GM21423 (cell line): ENCODE measurements at regions not wholly inside any gene's neighbourhood (a gene's known extent, or its start where the extent isn't known, plus 50 kb on each side); places are given as distances from the start of the nearest gene placed in this dataset.
"Not testable (repeated sequence)": the region's sequence is repeated elsewhere in the genome, so short reads cannot be mapped to it uniquely, and the experiment has no call there.

Experiments used
- ATAC-seq: cut with Tn5 transposase; IDR thresholded peaks from one replicate; pipeline ENCODE4 v1.9.1; 2021; ENCODE audit warnings: mild to moderate bottlenecking, moderate library complexity; ENCODE audit not compliant: unreplicated experiment

DNA sequence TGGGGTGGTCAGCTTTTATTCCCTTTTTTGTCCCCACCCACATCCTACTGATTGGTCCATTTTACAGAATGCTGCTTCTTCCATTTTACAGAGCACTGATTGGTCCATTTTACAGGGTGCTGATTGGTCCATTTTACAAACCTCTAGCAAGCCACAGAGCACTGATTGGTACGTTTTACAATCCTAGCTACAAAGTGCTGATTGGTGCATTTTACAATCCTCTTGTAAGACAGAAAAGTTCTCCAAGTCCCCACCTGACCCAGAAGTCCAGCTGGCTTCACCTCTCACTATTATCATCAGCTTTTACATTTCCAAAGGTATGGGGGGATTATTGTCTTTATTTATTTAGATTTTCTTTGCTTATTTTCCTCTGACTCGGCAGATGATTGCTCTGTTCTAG, 390.4 kb upstream of the STXBP6 start:
- not testable (repeated sequence) for ATAC-seq

DNA sequence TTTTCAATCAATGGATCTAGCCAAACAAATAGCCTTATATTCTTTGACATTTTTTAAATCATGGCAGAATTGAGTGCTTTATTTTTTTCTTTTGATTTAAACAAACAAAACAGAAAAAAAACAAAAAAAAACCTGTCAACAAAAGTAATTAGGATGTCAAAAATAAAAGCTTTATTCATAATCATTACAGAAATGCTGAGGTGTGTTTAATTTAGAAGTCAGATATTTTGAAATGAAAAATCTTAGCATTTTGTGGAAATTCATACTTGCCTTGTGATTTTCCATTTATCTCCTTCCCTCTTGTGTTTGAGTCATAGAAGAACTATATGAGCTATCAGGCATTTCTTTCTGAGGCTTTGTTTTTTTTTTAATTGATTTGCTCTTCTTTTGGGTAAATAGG, 387.0 kb upstream of the STXBP6 start:
- ATAC-seq: no peak

DNA sequence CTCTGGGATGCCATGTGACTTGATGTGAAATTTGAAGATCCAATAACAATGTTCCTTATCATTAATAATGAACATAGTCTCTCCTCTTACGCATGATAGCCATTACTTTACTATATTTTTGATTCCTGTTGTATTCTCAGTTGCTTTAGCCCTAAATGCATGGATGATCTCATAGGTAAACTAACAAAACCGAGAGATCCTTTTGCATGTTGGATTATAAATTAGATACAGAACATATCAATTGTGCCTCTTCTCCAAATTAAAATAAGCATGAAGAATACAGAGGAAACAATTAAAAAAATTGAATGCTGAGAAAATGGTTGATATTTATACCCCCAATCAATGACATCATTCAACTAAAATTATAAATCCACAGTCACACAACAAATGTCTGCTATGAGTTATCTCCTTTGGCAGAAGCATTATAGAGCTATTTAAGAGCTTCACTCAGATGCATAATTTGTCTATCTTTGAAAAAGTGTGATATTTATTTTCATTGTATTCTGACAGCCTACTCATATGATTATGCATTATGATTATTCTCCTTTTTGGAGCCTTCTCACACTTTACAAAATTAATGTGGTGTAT, 386.4 kb upstream of the STXBP6 start:
- ATAC-seq: no peak

DNA sequence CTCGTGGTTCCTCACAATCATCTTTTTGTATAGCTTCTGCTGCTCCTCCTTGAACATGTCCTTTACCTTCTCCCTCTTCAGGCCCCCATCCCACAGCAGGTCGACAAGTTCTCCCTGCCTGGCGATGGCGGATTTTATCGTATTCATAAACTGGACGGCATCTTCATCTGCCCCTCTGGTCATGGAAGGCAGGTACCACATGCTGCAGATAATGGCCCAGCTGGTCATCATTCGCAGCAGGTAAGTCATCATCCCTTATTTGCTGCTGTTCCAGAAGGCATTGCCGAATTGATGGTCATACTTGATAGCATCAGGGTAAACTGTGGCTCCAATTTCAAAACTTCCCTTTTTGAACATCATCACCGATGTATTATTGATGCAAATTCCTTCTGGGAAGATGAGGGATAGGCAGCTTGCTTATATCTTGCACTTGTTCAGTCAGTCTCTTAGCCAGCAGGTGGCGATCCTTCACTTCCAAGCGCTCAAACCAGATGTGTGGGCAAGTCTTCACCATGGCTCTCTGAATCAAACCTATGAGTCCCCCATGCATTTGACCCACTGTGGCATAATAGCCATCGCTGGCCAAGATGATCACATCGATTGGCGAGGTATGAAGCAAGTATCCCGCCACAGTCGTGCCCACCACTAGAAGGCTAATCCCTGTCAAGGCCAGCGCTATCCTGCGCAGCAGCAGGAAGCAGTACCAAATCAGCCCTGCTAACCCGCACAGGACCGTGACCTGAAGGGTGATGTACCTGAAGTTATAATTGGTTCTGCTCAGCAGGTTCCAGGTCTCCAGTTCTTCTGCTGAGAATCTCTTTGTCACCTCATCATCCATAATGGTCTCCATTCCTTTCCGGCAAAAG, 381.5 kb upstream of the STXBP6 start:
- no peak for ATAC-seq

DNA sequence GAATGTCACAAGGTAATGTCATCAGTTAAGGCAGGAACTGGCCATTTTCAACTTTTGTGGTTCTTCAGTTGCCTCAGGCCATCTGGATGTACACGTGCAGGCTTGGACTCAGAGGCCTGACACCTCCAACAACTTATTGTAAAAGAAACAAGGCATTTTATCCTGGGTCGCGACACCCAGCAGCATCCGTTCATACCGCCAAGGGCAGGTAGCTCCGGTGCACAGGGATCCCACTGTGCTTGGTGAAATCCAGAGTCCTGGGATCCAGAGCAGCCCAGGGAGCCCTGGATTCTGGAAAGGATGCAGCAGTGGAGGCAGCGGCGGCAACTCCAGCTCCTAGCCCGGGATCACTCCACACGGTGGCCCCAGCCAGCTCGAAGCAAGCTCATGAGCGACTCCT, 380.9 kb upstream of the STXBP6 start:
- no peak for ATAC-seq

DNA sequence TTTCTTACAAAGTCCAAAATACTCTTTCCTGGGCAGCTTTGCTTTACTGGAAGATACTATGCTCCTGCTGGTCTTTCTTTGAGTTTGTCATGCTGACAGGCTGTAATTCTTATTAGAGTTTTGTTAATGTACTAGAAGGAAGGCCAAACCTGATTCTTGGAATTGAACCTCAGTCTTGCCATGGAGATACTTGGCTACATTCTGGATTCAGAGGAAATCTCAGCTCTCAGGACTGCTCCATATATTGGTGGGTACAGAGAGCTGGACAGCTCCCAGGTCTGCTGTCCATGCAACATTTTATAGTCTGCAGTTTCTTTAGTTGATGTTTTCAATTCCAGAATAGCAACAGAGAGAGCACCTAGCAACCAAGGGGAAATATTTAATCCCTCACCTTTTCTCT, 363.1 kb upstream of the STXBP6 start:
- no peak for ATAC-seq

DNA sequence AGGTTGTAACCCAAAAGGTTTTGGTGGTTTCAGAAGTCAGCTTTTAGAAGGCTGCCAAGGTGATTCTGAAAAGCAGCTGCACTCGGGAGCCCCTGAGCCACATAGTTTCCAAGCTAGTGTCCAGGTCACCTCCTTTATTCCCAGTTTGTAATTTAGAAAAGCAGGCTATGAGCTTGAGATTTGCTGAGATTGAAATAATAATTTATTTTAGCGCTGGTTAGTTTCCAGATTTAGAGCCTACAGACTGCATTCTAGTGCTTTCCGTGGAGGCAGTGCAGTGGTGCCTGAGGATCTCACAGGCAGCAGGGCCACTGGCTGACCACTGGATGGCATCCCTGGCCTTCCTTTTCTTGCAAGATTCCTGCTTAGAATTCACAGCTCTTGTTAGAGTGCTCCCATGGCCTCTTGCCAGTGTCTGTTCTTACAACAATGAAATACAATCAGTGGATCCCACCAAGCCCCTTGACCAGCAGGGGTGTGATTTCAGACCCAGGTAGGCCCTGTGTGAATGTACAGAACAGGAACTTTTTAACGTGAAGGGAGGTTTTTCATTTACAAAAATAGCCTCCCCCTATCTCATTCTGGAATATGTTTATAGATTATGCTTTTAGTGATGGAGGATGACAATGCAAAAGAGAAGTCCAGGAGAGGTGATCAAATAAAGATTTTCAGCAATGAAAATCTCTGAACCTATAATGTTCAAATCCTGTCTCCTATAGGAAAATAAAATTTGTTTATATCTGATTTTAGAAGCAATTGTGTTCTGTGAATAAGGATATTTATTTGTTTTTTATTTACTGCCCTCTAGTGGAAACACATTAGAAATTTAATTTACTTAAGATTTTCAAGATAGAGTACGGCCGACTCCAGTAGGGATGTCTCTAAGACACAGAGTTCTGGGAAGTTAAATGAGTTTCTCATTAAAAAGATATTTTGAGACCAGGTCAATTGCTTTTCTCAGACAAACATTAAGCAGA, 362.1 kb upstream of the STXBP6 start:
- ATAC-seq: no peak

DNA sequence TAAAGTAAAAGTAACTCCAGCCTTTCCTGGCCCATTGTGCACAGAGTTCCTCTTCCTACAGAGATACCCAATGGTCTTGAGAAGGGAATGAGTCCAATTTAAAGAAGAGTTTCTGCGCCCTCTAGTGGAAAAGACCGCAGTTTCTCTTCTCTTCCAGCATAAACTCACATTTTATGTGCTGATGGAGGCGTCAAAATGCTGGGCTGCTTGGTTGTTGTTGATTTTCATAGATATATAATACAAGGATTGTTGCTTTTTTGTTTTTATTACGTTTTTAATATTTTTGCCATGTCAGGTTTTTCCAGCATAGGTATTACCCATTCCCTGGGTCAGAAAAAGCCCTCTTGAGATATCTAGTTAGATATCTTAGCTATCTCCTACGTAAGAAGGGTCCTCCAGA, 356.9 kb upstream of the STXBP6 start:
- ATAC-seq: no peak

DNA sequence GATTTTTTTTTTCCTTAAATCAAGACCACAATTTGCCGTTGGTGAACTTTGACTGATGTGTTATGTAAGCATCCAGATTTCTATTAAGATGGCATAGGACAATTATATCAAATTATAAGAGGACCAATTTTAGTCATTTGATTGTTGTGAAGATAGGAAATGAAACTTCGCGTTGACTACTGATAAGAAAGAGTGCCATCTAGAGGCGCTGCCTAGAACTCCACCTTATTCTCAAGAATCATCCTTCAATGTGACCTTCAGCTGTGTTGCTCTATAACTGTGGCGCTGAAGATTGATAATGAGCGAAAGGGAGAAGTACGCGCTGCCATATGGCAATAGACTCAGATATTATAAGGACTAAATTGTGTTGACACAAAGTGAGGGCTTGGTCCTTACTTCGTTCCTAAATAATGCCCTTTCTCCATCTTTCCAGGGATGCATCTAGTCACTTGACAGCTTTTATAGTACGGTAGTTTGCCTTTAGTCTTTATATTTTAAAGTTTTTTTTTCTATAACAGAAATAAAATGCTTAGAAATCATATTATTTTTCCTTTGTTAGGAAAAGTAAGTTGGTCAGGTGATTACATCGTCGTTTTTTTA, 350.8 kb upstream of the STXBP6 start:
- no peak for ATAC-seq

DNA sequence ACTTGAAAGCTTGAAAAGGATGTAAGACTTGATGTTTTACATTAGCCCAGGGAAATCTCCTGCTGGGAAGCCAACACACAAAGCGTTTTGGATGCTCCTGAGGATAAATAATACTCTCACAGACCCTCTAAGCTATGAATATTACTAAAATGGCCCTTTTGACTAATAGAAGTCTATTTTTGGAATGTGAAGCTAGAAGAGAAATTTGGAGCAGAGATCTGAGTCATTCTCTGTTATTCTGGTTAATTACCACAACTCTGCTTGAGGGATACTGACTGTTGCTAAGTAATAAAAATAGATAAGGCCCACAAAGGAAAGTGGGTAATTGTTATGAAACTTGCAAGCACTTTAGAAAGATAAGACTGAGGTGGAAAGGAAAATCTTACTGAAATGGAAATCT, 346.2 kb upstream of the STXBP6 start:
- no peak for ATAC-seq

DNA sequence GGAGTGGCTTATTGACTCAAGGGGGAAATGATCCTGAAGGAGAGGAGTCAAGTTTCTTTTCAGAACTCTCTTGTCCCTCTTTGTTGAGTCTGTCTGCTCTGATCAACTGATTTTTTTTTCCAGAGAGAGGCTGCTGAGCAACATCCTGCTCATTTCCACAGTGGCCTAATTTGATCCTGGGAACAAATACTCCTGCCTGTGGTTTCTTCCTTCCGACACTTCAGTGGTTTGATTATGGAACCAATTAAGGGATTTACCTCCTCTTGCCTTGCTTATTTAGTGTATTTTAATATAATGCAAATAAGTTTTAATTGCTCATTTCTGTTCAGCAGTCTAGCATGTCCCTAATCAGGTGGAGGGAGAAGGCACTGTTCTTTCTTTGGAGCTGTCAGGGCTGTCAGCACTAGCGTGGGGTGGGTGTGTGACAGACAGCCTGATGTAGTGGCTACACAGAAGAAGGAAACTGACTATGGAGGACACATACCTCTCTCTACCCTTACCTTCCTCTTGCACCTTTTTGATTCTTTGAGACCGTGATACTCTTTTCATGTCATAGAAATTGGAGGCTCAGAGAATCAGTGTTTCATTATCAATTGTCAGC, 344.9 kb upstream of the STXBP6 start:
- no peak for ATAC-seq

DNA sequence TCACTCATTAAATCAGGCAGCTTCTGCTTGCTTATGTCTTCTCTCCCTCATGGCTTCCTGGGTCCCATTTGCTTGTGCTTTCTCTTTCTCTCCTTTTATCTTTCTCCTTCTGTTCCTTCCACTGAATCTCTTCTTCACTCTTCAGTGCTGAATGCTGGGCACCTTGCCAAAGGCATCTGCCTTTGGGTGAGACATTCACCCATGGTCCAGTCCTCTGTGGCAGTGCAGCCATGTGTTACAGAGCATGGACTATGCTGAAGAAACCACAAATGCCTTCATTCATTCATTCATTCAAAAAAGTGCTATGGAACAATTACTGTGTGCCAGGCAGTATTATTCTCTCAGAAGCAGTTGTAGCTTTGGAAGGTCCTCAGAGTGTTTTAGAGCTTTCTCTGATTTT, 344.4 kb upstream of the STXBP6 start:
- no peak for ATAC-seq

DNA sequence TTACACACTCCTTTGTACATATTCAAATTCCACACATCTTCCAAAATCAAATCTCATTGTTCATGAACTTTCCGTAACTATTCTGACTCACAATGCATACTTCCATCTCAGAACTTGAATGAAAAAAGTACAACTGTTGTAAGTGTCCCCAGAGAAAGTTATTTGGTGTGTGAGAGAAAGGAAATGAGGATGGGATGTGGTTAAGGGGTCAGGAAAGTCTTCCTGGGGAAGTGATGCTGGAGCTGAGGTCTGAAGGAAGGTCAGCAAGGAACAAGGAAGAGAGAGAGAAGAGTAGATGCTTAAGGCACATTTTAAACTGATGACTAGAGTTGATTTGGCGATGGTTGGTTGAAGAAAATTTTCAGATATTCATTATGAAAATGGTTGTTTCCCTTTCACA, 340.0 kb upstream of the STXBP6 start:
- ATAC-seq: no peak

DNA sequence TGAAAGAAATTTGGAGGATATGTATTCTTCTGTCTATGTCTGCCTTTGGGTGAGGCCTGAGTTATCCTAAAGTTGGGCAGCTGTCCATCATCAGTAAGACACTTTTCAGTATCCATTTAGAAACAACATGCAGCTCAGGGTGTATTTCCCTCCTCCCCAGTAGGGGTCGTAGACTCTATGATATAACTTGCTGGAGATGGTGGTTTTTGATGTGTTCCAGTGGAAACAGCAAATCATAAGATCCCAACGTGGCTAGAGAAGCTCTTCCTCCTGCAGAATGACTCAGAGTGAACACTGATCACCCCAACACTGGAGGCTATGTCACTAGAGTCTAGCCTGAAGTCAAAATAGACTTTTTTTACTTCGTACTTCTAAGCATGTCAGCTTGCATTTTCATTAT, 331.6 kb upstream of the STXBP6 start:
- no peak for ATAC-seq

DNA sequence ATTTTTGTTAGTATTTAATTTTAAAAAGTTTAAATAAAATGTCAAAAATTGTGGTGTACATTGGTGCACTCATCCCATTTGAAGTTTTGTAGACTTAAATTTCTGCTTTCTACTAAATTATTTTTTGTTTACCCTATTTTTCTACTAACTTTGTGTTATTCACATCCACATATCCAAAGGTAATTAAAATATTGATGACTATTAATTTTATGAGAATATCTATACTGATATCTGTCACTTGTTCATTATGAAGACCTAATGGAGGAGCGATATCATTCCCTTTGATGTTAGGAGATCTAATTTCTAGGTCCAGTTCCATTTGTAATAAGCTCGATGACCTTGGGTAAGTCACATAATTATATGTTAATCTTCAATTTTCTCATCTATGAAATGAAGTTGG, 325.7 kb upstream of the STXBP6 start:
- ATAC-seq: no peak

DNA sequence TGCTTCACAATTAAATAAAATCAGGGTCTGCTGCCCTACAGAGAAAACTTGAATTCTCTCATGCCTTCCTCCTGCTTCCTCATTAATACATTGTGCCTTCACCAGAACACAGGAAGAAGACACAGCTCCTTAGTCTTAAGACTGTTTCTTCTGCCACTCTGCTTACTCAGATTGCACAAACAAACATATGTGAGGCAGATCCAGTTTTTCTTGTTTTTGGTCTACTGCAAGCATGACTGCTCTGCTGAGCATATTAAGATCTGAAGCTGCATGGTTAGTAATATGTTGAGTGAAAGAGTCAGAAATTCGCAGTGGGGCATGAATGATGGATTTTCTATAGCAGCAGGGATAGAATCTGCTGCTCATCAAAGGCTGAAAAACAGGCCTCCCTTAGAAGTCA, 321.1 kb upstream of the STXBP6 start:
- no peak for ATAC-seq

DNA sequence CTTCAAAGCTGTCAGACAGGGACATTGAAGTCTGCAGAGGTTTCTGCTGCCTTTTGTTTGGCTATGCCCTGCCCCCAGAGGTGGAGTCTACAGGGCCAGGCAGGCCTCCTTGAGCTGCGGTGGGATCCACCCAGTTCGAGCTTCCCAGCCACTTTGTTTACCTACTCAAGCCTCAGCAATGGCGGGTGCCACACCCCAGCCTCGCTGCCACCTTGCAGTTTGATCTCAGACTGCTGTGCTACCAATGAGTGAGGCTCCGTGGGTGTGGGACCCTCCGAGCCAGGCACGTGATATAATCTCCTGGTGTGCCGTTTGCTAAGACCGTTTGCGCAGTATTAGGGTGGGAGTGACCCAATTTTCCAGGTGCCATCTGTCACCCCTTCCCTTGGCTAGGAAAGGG, 320.1 kb upstream of the STXBP6 start:
- ATAC-seq: not testable (repeated sequence)

DNA sequence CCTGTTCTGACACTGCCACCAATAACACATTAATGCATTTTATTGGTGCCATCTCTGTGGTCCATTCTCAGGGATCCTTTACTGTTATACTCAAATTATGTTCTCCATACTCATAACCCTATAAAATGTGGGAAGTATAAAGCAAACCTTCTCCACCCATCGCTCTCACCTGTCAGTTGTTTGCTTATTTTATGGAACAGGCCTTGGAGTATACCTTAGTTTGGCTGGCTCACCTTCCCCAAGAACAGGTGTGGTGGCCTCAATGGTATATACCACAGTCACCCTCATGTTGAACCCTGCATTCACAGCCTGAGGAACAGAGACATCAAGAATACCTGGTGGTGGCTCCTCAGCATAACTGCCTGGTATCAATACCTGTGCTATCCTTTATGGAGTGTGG, 308.4 kb upstream of the STXBP6 start:
- no peak for ATAC-seq

DNA sequence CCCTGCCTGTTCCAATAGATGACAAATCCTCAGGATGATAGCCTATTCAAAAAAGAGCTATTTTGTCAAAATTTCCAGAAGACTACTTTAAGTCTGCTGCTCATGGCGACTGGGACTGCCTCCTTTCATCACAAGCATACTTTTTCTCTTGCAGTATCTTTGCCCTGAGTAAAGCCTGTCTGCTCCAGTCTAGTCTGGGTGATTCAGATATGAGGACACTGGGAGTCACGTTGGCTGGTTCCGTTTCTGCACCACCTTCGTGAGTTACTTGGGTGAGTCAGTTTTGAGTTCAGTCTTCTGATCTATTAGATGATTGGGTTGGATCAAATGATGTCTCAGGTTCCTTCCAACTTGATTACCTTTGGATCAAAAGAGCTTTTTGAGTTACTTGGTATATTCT, 301.3 kb upstream of the STXBP6 start:
- no peak for ATAC-seq

DNA sequence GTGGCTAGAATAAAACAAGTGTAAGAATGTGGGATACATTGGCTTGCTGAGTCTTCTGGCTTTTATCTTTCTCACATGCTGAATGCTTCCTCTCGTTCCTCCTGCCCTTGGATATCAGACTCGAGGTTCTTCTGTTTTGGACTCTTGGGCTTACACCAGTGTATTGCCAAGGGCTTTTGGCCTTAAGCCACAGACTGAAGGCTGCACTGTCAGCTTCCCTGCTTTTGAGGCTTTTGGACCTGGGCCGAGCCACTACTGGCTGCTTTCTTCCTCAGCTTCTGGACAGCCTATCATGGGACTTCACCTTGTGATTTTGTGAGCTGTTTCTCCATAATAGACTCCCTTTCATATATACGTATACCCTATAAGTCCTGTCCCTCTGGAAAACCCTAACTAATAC, 300.9 kb upstream of the STXBP6 start:
- ATAC-seq: no peak

DNA sequence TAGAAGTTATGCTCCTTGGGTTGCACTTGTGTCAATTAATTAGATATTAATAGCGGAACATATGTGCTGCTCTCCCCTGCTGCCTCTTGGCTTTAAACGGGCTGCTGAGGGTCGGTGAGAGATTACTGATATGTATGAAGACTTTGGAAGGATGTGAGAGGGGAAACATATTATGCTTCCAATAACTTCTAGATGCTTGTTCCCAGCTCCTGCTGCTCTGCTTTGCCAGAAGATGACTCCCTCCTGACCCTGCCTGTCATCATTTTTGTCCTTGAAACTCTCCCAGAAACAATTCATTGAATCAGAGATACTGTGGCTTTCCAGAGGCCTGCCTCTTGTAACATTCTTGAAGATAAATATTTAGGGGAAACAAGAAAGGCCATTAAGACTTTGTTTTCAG, 300.1 kb upstream of the STXBP6 start:
- no peak for ATAC-seq
